ENCODE measurements at regions not wholly inside any gene's neighbourhood (a gene's known extent, or its start where the extent isn't known, plus 50 kb on each side); places are given as distances from the start of the nearest gene placed in this dataset.

DNA sequence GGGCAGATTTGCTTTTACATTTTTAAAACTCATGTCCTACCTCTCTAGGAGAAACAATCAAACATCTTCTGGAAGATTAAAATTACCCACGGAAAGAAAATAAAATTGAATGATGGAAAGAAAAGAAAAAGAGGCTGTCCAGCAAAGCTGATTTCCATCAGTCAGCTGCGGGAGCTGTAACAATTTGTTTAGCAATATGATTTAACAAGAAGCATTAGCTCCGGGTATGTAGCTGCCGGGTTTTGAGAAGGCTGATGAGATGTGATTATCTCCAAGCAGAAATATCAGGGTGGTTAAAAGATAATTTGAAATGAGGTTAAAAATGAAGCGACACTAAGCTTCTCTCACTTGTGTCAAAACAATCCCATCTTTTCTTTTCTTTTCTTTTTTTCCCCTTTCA, 608.9 kb upstream of the SALL1 start:
- H3K27ac ChIP-seq (ENCODE audit: low read depth), result no peak overlapping the region
- peaks cover 49% of the 10 kb centered on the region for H3K4me1 ChIP-seq (ENCODE audit: insufficient read depth)
- Mint-ChIP-seq H3K36me3 (ENCODE audit: low read depth) (no peaks in the 10 kb centered on the region), H3K9me3 (no peaks in the 10 kb centered on the region), H3K27me3 (ENCODE audit: insufficient read depth, low read depth, poor library complexity) (peaks cover 9% of the 10 kb centered on the region), H3K27ac (no peak overlapping the region), H3K4me1 (peaks cover 79% of the 10 kb centered on the region), H3K4me3 (no peak overlapping the region)
- H3K79me2 ChIP-seq (replicated peaks; ENCODE audit: insufficient read depth), result no peaks in the 10 kb centered on the region
- H3K27me3 ChIP-seq (ENCODE audit: insufficient read depth), result no peaks in the 10 kb centered on the region
- H4K20me1 ChIP-seq (replicated peaks; ENCODE audit: insufficient read depth), result no peaks in the 10 kb centered on the region
- no peaks in the 10 kb centered on the region for H3F3A ChIP-seq (replicated peaks; ENCODE audit: low read depth)
- no peak overlapping the region for H3K4me3 ChIP-seq
- H2AFZ ChIP-seq, result no peak overlapping the region
- TF ChIP-seq, protein P1, sequence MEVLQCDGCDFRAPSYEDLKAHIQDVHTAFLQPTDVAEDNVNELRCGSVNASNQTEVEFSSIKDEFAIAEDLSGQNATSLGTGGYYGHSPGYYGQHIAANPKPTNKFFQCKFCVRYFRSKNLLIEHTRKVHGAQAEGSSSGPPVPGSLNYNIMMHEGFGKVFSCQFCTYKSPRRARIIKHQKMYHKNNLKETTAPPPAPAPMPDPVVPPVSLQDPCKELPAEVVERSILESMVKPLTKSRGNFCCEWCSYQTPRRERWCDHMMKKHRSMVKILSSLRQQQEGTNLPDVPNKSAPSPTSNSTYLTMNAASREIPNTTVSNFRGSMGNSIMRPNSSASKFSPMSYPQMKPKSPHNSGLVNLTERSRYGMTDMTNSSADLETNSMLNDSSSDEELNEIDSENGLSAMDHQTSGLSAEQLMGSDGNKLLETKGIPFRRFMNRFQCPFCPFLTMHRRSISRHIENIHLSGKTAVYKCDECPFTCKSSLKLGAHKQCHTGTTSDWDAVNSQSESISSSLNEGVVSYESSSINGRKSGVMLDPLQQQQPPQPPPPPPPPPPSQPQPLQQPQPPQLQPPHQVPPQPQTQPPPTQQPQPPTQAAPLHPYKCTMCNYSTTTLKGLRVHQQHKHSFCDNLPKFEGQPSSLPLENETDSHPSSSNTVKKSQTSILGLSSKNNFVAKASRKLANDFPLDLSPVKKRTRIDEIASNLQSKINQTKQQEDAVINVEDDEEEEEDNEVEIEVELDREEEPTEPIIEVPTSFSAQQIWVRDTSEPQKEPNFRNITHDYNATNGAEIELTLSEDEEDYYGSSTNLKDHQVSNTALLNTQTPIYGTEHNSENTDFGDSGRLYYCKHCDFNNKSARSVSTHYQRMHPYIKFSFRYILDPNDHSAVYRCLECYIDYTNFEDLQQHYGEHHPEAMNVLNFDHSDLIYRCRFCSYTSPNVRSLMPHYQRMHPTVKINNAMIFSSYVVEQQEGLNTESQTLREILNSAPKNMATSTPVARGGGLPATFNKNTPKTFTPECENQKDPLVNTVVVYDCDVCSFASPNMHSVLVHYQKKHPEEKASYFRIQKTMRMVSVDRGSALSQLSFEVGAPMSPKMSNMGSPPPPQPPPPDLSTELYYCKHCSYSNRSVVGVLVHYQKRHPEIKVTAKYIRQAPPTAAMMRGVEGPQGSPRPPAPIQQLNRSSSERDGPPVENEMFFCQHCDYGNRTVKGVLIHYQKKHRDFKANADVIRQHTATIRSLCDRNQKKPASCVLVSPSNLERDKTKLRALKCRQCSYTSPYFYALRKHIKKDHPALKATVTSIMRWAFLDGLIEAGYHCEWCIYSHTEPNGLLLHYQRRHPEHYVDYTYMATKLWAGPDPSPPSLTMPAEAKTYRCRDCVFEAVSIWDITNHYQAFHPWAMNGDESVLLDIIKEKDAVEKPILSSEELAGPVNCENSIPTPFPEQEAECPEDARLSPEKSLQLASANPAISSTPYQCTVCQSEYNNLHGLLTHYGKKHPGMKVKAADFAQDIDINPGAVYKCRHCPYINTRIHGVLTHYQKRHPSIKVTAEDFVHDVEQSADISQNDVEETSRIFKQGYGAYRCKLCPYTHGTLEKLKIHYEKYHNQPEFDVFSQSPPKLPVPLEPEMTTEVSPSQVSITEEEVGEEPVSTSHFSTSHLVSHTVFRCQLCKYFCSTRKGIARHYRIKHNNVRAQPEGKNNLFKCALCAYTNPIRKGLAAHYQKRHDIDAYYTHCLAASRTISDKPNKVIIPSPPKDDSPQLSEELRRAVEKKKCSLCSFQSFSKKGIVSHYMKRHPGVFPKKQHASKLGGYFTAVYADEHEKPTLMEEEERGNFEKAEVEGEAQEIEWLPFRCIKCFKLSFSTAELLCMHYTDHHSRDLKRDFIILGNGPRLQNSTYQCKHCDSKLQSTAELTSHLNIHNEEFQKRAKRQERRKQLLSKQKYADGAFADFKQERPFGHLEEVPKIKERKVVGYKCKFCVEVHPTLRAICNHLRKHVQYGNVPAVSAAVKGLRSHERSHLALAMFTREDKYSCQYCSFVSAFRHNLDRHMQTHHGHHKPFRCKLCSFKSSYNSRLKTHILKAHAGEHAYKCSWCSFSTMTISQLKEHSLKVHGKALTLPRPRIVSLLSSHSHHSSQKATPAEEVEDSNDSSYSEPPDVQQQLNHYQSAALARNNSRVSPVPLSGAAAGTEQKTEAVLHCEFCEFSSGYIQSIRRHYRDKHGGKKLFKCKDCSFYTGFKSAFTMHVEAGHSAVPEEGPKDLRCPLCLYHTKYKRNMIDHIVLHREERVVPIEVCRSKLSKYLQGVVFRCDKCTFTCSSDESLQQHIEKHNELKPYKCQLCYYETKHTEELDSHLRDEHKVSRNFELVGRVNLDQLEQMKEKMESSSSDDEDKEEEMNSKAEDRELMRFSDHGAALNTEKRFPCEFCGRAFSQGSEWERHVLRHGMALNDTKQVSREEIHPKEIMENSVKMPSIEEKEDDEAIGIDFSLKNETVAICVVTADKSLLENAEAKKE (CRISPR knock-in tag; IDR thresholded peaks at IDR 0.05), result no peak
- TF ChIP-seq, protein P2, sequence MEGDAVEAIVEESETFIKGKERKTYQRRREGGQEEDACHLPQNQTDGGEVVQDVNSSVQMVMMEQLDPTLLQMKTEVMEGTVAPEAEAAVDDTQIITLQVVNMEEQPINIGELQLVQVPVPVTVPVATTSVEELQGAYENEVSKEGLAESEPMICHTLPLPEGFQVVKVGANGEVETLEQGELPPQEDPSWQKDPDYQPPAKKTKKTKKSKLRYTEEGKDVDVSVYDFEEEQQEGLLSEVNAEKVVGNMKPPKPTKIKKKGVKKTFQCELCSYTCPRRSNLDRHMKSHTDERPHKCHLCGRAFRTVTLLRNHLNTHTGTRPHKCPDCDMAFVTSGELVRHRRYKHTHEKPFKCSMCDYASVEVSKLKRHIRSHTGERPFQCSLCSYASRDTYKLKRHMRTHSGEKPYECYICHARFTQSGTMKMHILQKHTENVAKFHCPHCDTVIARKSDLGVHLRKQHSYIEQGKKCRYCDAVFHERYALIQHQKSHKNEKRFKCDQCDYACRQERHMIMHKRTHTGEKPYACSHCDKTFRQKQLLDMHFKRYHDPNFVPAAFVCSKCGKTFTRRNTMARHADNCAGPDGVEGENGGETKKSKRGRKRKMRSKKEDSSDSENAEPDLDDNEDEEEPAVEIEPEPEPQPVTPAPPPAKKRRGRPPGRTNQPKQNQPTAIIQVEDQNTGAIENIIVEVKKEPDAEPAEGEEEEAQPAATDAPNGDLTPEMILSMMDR (conservative IDR thresholded peaks at IDR 0.05; ENCODE audit: low read depth in 2 of 2), result no peak
- TF ChIP-seq ZNF331 (CRISPR knock-in tag; IDR thresholded peaks at IDR 0.05; ENCODE audit: low read depth), result no peak
- TF ChIP-seq ZNF114 (CRISPR knock-in tag; IDR thresholded peaks at IDR 0.05), result no peak
- TF ChIP-seq, protein P3, sequence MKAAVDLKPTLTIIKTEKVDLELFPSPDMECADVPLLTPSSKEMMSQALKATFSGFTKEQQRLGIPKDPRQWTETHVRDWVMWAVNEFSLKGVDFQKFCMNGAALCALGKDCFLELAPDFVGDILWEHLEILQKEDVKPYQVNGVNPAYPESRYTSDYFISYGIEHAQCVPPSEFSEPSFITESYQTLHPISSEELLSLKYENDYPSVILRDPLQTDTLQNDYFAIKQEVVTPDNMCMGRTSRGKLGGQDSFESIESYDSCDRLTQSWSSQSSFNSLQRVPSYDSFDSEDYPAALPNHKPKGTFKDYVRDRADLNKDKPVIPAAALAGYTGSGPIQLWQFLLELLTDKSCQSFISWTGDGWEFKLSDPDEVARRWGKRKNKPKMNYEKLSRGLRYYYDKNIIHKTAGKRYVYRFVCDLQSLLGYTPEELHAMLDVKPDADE (IDR thresholded peaks at IDR 0.05), result no peak
- no peak for TF ChIP-seq NANOG (IDR thresholded peaks at IDR 0.05; ENCODE audit: borderline replicate concordance)
- no peak for TF ChIP-seq JUNB (IDR thresholded peaks at IDR 0.05; ENCODE audit: unreplicated experiment)
- TF ChIP-seq EZH2 (IDR thresholded peaks at IDR 0.05; ENCODE audit: low read depth, unreplicated experiment), result no peak
- no peak for TF ChIP-seq CREB1 (CRISPR knock-in tag; IDR thresholded peaks at IDR 0.05; ENCODE audit: low read depth)
- TF ChIP-seq, protein P4, sequence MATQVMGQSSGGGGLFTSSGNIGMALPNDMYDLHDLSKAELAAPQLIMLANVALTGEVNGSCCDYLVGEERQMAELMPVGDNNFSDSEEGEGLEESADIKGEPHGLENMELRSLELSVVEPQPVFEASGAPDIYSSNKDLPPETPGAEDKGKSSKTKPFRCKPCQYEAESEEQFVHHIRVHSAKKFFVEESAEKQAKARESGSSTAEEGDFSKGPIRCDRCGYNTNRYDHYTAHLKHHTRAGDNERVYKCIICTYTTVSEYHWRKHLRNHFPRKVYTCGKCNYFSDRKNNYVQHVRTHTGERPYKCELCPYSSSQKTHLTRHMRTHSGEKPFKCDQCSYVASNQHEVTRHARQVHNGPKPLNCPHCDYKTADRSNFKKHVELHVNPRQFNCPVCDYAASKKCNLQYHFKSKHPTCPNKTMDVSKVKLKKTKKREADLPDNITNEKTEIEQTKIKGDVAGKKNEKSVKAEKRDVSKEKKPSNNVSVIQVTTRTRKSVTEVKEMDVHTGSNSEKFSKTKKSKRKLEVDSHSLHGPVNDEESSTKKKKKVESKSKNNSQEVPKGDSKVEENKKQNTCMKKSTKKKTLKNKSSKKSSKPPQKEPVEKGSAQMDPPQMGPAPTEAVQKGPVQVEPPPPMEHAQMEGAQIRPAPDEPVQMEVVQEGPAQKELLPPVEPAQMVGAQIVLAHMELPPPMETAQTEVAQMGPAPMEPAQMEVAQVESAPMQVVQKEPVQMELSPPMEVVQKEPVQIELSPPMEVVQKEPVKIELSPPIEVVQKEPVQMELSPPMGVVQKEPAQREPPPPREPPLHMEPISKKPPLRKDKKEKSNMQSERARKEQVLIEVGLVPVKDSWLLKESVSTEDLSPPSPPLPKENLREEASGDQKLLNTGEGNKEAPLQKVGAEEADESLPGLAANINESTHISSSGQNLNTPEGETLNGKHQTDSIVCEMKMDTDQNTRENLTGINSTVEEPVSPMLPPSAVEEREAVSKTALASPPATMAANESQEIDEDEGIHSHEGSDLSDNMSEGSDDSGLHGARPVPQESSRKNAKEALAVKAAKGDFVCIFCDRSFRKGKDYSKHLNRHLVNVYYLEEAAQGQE (IDR thresholded peaks at IDR 0.05; ENCODE audit: unreplicated experiment), result no peak
- TF ChIP-seq POLR2AphosphoS5 (IDR thresholded peaks at IDR 0.05; ENCODE audit: low read depth), result no peak
- no peak for TF ChIP-seq STAT1 (IDR thresholded peaks at IDR 0.05; ENCODE audit: unreplicated experiment)
- no peaks in the 10 kb centered on the region for H3K36me3 ChIP-seq (ENCODE audit: insufficient read depth)
- ATAC-seq (no peak), DNase-seq (ENCODE audit: low spot score) (no peak)
- H3K4me2 ChIP-seq, result no peak overlapping the region; the same call in 1 of the 2 replicates
- no peaks in the 10 kb centered on the region for H3K9me2 ChIP-seq (ENCODE audit: insufficient read depth)
